Naive thymus-derived CD4-positive, alpha-beta T cell (primary cell): ENCODE measurements at regions not wholly inside any gene's neighbourhood (a gene's known extent, or its start where the extent isn't known, plus 50 kb on each side); places are given as distances from the start of the nearest gene placed in this dataset.

Experiments
- ATAC-seq: fragments of 150-1000 bp; cut with Tn5 transposase; 2 replicates; pipeline ENCODE4 v1.10.0; 2021; ENCODE audit warnings: mild to moderate bottlenecking, moderate library complexity
- CTCF ChIA-PET: fragments of 350-600 bp; sonication (Branson Sonifier 250); formaldehyde crosslinking; loops from one replicate; lab custom pipeline; 2021; ENCODE audit warnings: antibody characterized with exemption; lab: Charles Lee
- POLR2A ChIA-PET: fragments of 350-600 bp; sonication (Branson Sonifier 250); formaldehyde crosslinking; loops from one replicate; lab custom pipeline; 2021; ENCODE audit warnings: antibody characterized with exemption, inconsistent platforms; lab: Charles Lee
- DNase-seq, 9 donors: peaks; one replicate each; pipeline versions ENCODE4 v3.0.0 to v3.0.0-alpha.2; 2020 to 2022; ENCODE audit warnings: mixed read lengths in 1 of 9
- H3K27ac ChIP-seq: one replicate; pipeline ENCODE4 v1.7.0; 2013; ENCODE audit warnings: mild to moderate bottlenecking, low read depth, low read length, moderate library complexity
- H3K27me3 ChIP-seq, 2 donors: one replicate each; pipeline ENCODE4 v1.7.0; 2013; ENCODE audit warnings: low read length in 2 of 2, mild to moderate bottlenecking in 2 of 2, moderate library complexity in 2 of 2; ENCODE audit not compliant: control insufficient read depth in 2 of 2, insufficient read depth in 2 of 2
- H3K36me3 ChIP-seq, 3 experiments: 1 replicate in 2 of 3; 2 replicates in 1 of 3; pipeline ENCODE4 v1.7.0; 2013; ENCODE audit warnings: low read length in 3 of 3, mild to moderate bottlenecking in 3 of 3, moderate library complexity in 1 of 3; ENCODE audit not compliant: insufficient read depth in 3 of 3, control insufficient read depth in 2 of 3
- H3K4me1 ChIP-seq, 2 donors: one replicate each; pipeline ENCODE4 v1.7.0; 2013; ENCODE audit warnings: low read length in 2 of 2, mild to moderate bottlenecking in 2 of 2, moderate library complexity in 1 of 2; ENCODE audit not compliant: control insufficient read depth in 2 of 2, insufficient read depth in 2 of 2
- H3K4me3 ChIP-seq: 2 replicates; pipeline ENCODE4 v1.7.0; 2013; ENCODE audit warnings: mild to moderate bottlenecking, low read length
- H3K9me3 ChIP-seq, 3 experiments: 1 replicate in 2 of 3; 2 replicates in 1 of 3; pipeline ENCODE4 v1.7.0; 2013; ENCODE audit warnings: low read length in 3 of 3; ENCODE audit not compliant: control insufficient read depth in 2 of 3
- H3K27ac Mint-ChIP-seq, 9 donors: one replicate each; pipeline ENCODE4 v1.8.0; 2020 to 2022; ENCODE audit warnings: mixed read lengths in 9 of 9, mild to moderate bottlenecking in 8 of 9, moderate library complexity in 5 of 9, inconsistent platforms in 2 of 9
- H3K27me3 Mint-ChIP-seq, 5 donors: one replicate each; pipeline ENCODE4 v1.8.0; 2021 to 2022; ENCODE audit warnings: mixed read lengths in 5 of 5, mild to moderate bottlenecking in 1 of 5
- H3K36me3 Mint-ChIP-seq, 5 donors: one replicate each; pipeline ENCODE4 v1.8.0; 2020 to 2022; ENCODE audit warnings: mixed read lengths in 5 of 5, mild to moderate bottlenecking in 3 of 5, inconsistent platforms in 1 of 5
- H3K4me1 Mint-ChIP-seq, 7 donors: one replicate each; pipeline ENCODE4 v1.8.0; 2020 to 2022; ENCODE audit warnings: mixed read lengths in 7 of 7, mild to moderate bottlenecking in 3 of 7, inconsistent platforms in 1 of 7
- H3K4me3 Mint-ChIP-seq, 10 donors: one replicate each; pipeline ENCODE4 v1.8.0; 2020 to 2022; ENCODE audit warnings: mild to moderate bottlenecking in 10 of 10, mixed read lengths in 10 of 10, moderate library complexity in 6 of 10, inconsistent platforms in 2 of 10
- H3K9me3 Mint-ChIP-seq, 11 donors: one replicate each; pipeline ENCODE4 v1.8.0; 2020 to 2022; ENCODE audit warnings: mixed read lengths in 11 of 11, mild to moderate bottlenecking in 4 of 11, inconsistent platforms in 1 of 11, moderate library complexity in 1 of 11
- intact Hi-C, 2 donors: fragments of 100-400 bp; cut with micrococcal nuclease; formaldehyde crosslinking; loops; one replicate each; pipeline ENCODE4 v1.15.1; 2023

DNA sequence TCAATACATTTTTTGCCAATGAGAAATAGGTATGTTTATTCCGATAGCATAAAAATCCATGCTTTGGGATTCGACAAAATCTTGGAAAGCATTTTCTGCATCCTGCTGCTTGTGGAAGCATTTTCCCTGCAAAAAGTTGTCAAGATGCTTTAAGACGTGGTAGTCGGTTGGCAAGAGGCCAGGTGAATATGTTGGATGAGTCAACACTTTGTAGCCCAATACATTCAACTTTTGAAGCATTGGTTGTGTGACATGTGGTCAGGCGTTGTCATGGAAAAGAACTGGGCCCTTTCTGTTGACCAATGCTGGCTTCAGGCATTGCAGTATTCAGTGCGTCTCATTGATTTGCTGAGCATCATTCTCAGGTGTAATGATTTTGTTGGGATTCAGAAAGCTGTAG, 764.5 kb downstream of the TRIB2 start:
- ATAC-seq (no peak), DNase-seq (no peak)
- peaks cover 0 to 4% (median 0%) of the 10 kb centered on the region in 5 donors for H3K27me3 Mint-ChIP-seq
- CTCF ChIA-PET = no interaction called here
- H3K36me3 Mint-ChIP-seq = no peaks in the 10 kb centered on the region
- no peaks in the 10 kb centered on the region for H3K4me1 ChIP-seq
- POLR2A ChIA-PET = no interaction called here
- no peaks in the 10 kb centered on the region for H3K9me3 ChIP-seq
- no peak overlapping the region for H3K27ac ChIP-seq
- H3K4me3 Mint-ChIP-seq = no peak overlapping the region
- no peak overlapping the region for H3K27ac Mint-ChIP-seq
- intact Hi-C loops = no loop called here
- H3K4me3 ChIP-seq = no peak overlapping the region
- H3K27me3 ChIP-seq = no peaks in the 10 kb centered on the region
- no peaks in the 10 kb centered on the region for H3K4me1 Mint-ChIP-seq
- peaks cover 0 to 7% (median 2%) of the 10 kb centered on the region in 11 donors for H3K9me3 Mint-ChIP-seq
- H3K36me3 ChIP-seq = no peaks in the 10 kb centered on the region

DNA sequence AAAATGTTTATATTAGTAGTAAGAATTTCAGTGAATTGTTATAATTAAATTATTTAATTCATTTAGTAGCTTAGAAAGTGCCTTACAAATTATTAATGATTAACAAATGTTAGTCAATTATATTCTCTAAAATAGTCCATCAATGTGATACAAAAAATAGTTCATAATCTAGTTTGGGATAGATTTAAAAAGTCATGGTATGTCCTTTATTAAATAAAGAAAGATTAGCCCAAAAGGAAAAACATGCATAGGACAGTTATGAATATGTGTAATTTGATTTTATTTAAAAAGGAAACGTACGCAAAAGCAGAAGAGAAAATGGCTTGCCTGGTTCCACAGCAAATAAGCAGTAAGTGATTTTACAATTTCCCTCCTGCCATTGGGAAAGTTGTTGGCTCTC, 768.5 kb downstream of the TRIB2 start:
- Histone ChIP-seq H3K4me3 (no peak overlapping the region), H3K27me3 (no peaks in the 10 kb centered on the region), H3K27ac (no peak overlapping the region), H3K36me3 (no peaks in the 10 kb centered on the region), H3K4me1 (no peaks in the 10 kb centered on the region), H3K9me3 (no peaks in the 10 kb centered on the region)
- DNase-seq (no peak), ATAC-seq (no peak)
- intact Hi-C loops = no loop called here
- POLR2A ChIA-PET = no interaction called here
- no peak overlapping the region for H3K4me3 Mint-ChIP-seq
- H3K27me3 Mint-ChIP-seq = peaks cover 0 to 4% (median 0%) of the 10 kb centered on the region in 5 donors
- H3K36me3 Mint-ChIP-seq = no peaks in the 10 kb centered on the region
- CTCF ChIA-PET = no interaction called here
- H3K9me3 Mint-ChIP-seq = peaks cover 0 to 6% (median 3%) of the 10 kb centered on the region in 11 donors
- H3K4me1 Mint-ChIP-seq = no peaks in the 10 kb centered on the region
- no peak overlapping the region for H3K27ac Mint-ChIP-seq

DNA sequence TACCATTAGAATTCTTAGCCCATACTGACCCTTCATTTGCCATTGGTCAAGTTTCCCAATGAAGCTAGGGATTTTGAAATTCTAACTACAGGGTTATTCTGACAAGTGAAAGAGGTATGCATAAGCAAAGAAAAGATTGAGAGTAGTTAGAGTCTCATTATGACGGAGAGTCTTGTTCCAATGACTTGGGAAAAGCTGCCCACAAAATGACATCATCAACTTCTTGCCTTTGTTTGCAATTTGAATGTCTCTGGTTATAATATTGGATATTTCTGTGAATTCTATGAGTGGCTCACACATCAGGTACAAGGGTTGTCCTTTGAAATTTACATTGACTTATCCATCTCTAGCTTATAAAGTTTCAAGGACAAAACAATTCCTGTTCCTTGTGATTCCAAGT, 772.2 kb downstream of the TRIB2 start:
- Histone ChIP-seq H3K27ac (no peak overlapping the region), H3K36me3 (no peaks in the 10 kb centered on the region), H3K27me3 (no peaks in the 10 kb centered on the region), H3K4me1 (no peaks in the 10 kb centered on the region), H3K4me3 (no peak overlapping the region), H3K9me3 (no peaks in the 10 kb centered on the region)
- Mint-ChIP-seq H3K4me1 (no peaks in the 10 kb centered on the region), H3K4me3 (no peak overlapping the region), H3K9me3 (peaks cover 0 to 14% (median 0%) of the 10 kb centered on the region in 11 donors), H3K36me3 (no peaks in the 10 kb centered on the region), H3K27me3 (no peaks in the 10 kb centered on the region), H3K27ac (no peak overlapping the region)
- CTCF ChIA-PET = no interaction called here
- POLR2A ChIA-PET = no interaction called here
- intact Hi-C loops = no loop called here
- no peak for DNase-seq
- no peak for ATAC-seq

DNA sequence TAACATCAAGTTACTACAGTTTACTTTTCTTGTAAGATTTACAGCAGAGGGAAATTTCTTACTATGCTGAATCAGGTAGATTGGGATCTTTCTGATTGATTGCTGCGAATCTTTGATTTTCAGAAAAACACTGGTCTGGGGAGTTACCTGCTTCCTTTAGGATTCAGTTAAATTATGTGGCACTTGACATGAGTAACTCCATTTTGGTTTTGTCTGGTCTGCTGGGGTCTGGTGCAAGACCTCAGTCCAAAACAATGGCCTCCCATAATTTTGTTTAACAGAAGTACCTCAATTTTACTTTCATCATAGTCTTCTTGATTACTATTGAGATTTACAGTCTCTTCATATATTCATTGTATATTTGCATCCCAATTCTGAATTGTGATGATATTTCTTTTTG, 775.5 kb downstream of the TRIB2 start:
- intact Hi-C loops = no loop called here
- no peak overlapping the region for H3K27ac ChIP-seq
- POLR2A ChIA-PET = no interaction called here
- Mint-ChIP-seq H3K27ac (no peak overlapping the region), H3K27me3 (no peaks in the 10 kb centered on the region), H3K36me3 (no peaks in the 10 kb centered on the region), H3K9me3 (peaks cover 0 to 10% (median 0%) of the 10 kb centered on the region in 11 donors), H3K4me1 (no peaks in the 10 kb centered on the region), H3K4me3 (no peak overlapping the region)
- H3K9me3 ChIP-seq = no peaks in the 10 kb centered on the region
- CTCF ChIA-PET = no interaction called here
- DNase-seq (no peak), ATAC-seq (no peak)
- H3K36me3 ChIP-seq = no peaks in the 10 kb centered on the region
- no peaks in the 10 kb centered on the region for H3K27me3 ChIP-seq
- H3K4me3 ChIP-seq = no peak overlapping the region
- H3K4me1 ChIP-seq = no peaks in the 10 kb centered on the region

DNA sequence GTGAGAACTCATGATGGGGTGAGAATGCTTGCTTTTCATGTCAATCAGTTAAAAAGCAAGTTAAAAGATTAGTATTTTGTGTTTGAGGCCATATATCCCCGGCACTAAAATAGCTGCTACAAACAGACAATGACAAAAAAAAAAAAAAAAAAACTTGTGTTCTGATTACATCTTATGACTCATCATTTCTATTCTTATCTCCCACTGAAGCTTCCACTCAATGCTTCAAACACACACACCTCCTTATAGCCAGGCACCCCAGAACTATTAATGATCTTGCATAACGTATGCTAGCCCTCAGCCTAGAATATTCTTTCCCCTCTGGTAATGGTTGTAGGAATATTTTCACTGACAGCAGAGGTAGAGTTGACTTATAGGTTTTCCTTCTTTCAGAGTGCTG, 778.3 kb downstream of the TRIB2 start:
- ATAC-seq (no peak), DNase-seq (no peak)
- ChIA-PET CTCF (no interaction called here), POLR2A (no interaction called here)
- Mint-ChIP-seq H3K27me3 (no peaks in the 10 kb centered on the region), H3K36me3 (no peaks in the 10 kb centered on the region), H3K27ac (no peak overlapping the region), H3K9me3 (peaks cover 0 to 10% (median 0%) of the 10 kb centered on the region in 11 donors), H3K4me3 (no peak overlapping the region), H3K4me1 (no peaks in the 10 kb centered on the region)
- intact Hi-C loops = no loop called here
- H3K36me3 ChIP-seq = no peaks in the 10 kb centered on the region
- no peak overlapping the region for H3K27ac ChIP-seq
- no peaks in the 10 kb centered on the region for H3K9me3 ChIP-seq
- H3K4me3 ChIP-seq = no peak overlapping the region
- H3K27me3 ChIP-seq = no peaks in the 10 kb centered on the region
- H3K4me1 ChIP-seq = no peaks in the 10 kb centered on the region

DNA sequence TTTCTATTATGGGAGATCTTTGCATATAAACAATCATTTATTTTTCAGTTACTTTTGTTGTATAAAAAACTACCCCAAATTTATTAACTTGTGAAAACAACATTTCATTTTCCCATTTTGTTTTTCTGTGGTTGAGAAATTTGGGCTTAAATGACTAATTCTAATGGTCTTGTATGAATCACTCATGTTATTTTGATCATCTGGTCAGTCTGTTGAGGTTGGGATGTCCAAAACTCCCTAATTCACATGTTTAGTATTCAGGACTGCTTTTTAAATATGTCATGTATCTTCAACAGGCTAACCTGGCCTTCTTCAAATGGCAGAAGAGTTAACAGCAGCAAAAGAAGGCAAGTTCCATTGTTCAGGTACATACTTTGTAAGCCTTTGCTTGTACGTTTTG, 788.1 kb downstream of the TRIB2 start:
- no peaks in the 10 kb centered on the region for H3K4me1 ChIP-seq
- Mint-ChIP-seq H3K27me3 (no peaks in the 10 kb centered on the region), H3K9me3 (peaks cover 0 to 9% (median 2%) of the 10 kb centered on the region in 11 donors), H3K27ac (no peak overlapping the region), H3K36me3 (no peaks in the 10 kb centered on the region), H3K4me1 (peaks cover 0 to 2% (median 0%) of the 10 kb centered on the region in 7 donors), H3K4me3 (no peak overlapping the region)
- no peaks in the 10 kb centered on the region for H3K9me3 ChIP-seq
- H3K36me3 ChIP-seq = no peaks in the 10 kb centered on the region
- POLR2A ChIA-PET = no interaction called here
- H3K27ac ChIP-seq = no peak overlapping the region
- no peak for DNase-seq
- CTCF ChIA-PET = no interaction called here
- no peaks in the 10 kb centered on the region for H3K27me3 ChIP-seq
- no peak overlapping the region for H3K4me3 ChIP-seq
- ATAC-seq = no peak
- intact Hi-C loops = no loop called here

DNA sequence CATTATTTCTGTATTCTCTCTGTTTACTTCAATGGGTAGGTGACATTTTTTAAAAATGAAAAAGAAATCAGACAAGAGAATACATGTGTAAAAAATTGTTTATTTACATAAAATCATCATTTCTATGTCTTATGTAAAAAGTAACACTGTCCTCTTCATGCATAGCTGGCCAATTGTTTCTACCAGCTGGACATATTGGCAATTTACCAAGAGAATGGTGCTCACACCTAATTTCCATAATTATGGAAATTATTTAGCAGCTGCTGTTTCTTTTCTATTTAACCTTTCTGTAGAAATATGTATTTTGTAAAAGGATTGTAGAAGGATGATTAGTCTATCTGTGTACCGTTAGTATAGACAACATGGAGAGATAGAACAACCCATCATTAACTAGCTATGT, 791.9 kb downstream of the TRIB2 start:
- Histone ChIP-seq H3K27ac (no peak overlapping the region), H3K27me3 (no peaks in the 10 kb centered on the region), H3K4me3 (no peak overlapping the region), H3K9me3 (peaks cover 0 to 4% (median 0%) of the 10 kb centered on the region in 3 experiments), H3K36me3 (no peaks in the 10 kb centered on the region), H3K4me1 (no peaks in the 10 kb centered on the region)
- Mint-ChIP-seq H3K36me3 (no peaks in the 10 kb centered on the region), H3K9me3 (peaks cover 0 to 9% (median 0%) of the 10 kb centered on the region in 11 donors), H3K27me3 (no peaks in the 10 kb centered on the region), H3K4me1 (no peaks in the 10 kb centered on the region), H3K4me3 (no peak overlapping the region), H3K27ac (no peak overlapping the region)
- ChIA-PET CTCF (no interaction called here), POLR2A (no interaction called here)
- ATAC-seq (no peak), DNase-seq (no peak)
- intact Hi-C loops = no loop called here
